Activated naive CD8-positive, alpha-beta T cell treated with anti-CD3 and anti-CD28 coated beads, Interleukin-2, amount 10 ng/mL, durations not matched to agents 7 days and 5 days (primary cell): ENCODE measurements at regions not wholly inside any gene's neighbourhood (a gene's known extent, or its start where the extent isn't known, plus 50 kb on each side); places are given as distances from the start of the nearest gene placed in this dataset.
A peak's percentile ranks its signal among the peaks of the same experiment; 100 is the strongest.
"Not testable (repeated sequence)": the region's sequence is repeated elsewhere in the genome, so short reads cannot be mapped to it uniquely, and the experiment has no call there.

Experiments
- ATAC-seq: fragments of 150-1000 bp; cut with Tn5 transposase; one replicate; pipeline ENCODE4 v1.10.0; 2021; ENCODE audit warnings: low read depth, moderate library complexity
- POLR2A ChIA-PET: fragments of 350-600 bp; sonication (Branson Sonifier 250); formaldehyde crosslinking; loops from one replicate; lab custom pipeline; 2021; ENCODE audit warnings: antibody characterized with exemption; lab: Charles Lee
- DNase-seq: peaks from one replicate; pipeline ENCODE4 v3.0.0; 2021
- H3K27ac Mint-ChIP-seq: one replicate; pipeline ENCODE4 v1.8.0; 2022; ENCODE audit warnings: mild to moderate bottlenecking, mixed read lengths
- H3K27me3 Mint-ChIP-seq: one replicate; pipeline ENCODE4 v1.8.0; 2022; ENCODE audit warnings: mild to moderate bottlenecking, moderate library complexity, mixed read lengths
- H3K36me3 Mint-ChIP-seq: one replicate; pipeline ENCODE4 v1.8.0; 2021; ENCODE audit warnings: mild to moderate bottlenecking, mixed read lengths
- H3K4me1 Mint-ChIP-seq: one replicate; pipeline ENCODE4 v1.8.0; 2021; ENCODE audit warnings: mixed read lengths
- H3K4me3 Mint-ChIP-seq: one replicate; pipeline ENCODE4 v1.8.0; 2022; ENCODE audit warnings: mild to moderate bottlenecking, moderate library complexity, mixed read lengths
- H3K9me3 Mint-ChIP-seq: one replicate; pipeline ENCODE4 v1.8.0; 2021; ENCODE audit warnings: mixed read lengths

DNA sequence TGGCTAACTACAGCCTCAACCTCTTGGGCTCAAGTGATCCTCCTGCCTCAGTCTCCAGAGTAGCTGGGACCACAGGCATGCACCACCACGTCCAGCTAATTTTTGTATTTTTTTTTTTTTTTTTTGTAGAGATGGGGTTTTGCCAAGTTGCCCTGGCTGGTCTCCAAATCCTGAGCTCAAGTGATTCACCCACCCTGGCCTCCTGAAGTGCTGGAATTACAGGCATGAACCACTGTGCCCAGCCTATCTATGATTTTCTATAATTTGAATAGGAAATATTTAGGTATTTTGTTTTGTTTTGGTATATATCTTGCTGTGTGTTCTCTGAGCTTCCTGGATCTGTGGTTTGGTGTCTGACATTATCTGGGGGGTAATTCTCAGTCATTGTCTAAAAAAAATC lies 146.3 kb upstream of the OR4E1 start:
- H3K4me3 Mint-ChIP-seq, H3K4me1 Mint-ChIP-seq, DNase-seq, ATAC-seq, H3K27ac Mint-ChIP-seq, H3K36me3 Mint-ChIP-seq, POLR2A ChIA-PET: not testable (repeated sequence)
- Mint-ChIP-seq H3K27me3 (peaks cover 13% of the 10 kb centered on the region), H3K9me3 (peaks cover 17% of the 10 kb centered on the region)

DNA sequence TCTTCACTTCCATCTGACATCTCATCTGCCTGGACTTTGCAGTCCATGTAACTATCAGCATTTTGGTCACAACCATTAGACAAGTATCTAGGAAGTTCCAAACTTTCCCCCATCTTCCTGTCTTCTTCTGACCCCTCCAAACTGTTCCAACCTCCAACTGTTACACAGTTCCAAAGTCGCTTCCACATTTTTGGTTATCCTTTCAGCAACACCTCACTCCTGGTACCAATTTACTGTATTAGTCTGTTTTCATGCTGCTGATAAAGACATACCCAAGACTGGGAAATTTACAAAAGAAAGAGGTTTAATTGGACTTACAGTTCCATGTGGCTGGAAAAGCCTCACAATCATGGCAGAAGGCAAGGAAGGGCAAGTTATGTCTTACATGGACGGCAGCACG lies 143.4 kb upstream of the OR4E1 start:
- not testable (repeated sequence) for ATAC-seq
- peaks cover 16% of the 10 kb centered on the region for H3K27me3 Mint-ChIP-seq

DNA sequence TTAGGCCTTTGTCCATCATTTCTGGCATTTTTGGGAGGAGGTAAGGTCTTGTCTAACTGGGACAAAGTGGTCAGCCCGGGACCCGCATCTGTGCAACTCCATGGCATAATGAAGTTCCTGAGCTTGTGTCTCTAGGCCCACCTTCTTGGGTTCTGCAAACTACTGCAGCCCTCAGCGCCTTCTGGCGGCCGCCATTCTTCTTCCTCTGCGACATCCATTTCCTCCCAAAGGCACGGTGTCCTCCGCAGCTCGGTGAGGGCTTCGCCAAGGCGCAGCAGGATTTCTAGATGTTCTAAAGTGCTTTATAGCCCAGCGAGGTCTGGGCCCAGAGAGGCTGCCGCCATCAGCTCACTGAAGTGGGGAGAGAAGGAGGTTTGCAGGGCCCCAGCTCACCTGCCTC lies 134.4 kb upstream of the OR4E1 start:
- POLR2A ChIA-PET, result no interaction called here
- Mint-ChIP-seq H3K27ac (no peak overlapping the region), H3K4me3 (no peak overlapping the region), H3K36me3 (no peaks in the 10 kb centered on the region), H3K9me3 (peaks cover 2% of the 10 kb centered on the region), H3K4me1 (no peaks in the 10 kb centered on the region), H3K27me3 (peaks cover 20% of the 10 kb centered on the region)
- no peak for ATAC-seq
- no peak for DNase-seq

More for the DNA sequence above, 143.4 kb upstream of the OR4E1 start:
- DNase-seq, H3K27ac Mint-ChIP-seq, H3K4me1 Mint-ChIP-seq, H3K36me3 Mint-ChIP-seq, H3K4me3 Mint-ChIP-seq, POLR2A ChIA-PET: not testable (repeated sequence)
- peaks cover 18% of the 10 kb centered on the region for H3K9me3 Mint-ChIP-seq

DNA sequence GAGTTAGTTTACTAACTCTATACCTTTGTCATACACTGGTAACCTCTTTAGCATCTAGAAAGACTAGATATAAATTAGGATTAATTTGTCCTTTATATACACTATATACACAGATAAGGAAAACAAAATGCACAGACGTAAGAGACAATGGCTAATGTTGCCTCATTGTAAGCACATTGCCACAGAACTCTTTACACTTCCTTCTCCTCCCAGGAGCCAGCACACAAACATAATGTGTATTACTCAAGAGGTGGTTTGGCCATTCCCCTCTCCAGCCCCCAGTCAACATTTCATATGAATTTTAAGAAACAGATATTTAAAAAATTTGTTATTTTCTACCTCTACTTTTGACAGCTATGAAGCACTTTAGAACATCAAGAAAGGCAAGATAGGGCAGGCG lies 131.4 kb upstream of the OR4E1 start:
- no peak overlapping the region for H3K4me3 Mint-ChIP-seq
- no peak for ATAC-seq
- peaks cover 9% of the 10 kb centered on the region for H3K27me3 Mint-ChIP-seq
- no peak for DNase-seq
- no peak overlapping the region for H3K27ac Mint-ChIP-seq
- POLR2A ChIA-PET, result no interaction called here
- no peaks in the 10 kb centered on the region for H3K4me1 Mint-ChIP-seq
- H3K36me3 Mint-ChIP-seq, result no peaks in the 10 kb centered on the region
- H3K9me3 Mint-ChIP-seq, result peaks cover 2% of the 10 kb centered on the region

DNA sequence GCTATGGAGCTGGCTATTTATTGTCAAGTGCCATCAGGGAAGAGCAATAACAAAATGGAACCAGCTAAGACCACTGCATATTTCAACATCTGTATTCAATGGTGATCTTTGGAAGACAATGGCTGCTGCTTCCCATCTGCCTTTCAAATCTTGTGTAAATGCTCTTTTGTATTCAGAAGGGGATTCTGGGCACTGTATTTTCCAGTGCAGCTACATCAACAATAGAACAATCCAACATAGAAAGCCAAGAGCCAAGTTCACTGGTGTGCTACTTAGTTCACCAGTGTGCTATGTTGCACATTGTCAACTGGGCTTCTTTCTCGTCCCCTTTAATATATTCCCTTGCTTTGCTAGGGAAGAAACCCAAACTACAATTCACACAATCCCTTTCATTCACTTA lies 128.8 kb upstream of the OR4E1 start:
- ATAC-seq (no peak), DNase-seq (no peak)
- POLR2A ChIA-PET, result no interaction called here
- Mint-ChIP-seq H3K9me3 (peaks cover 2% of the 10 kb centered on the region), H3K27ac (no peak overlapping the region), H3K27me3 (peaks cover 6% of the 10 kb centered on the region), H3K36me3 (peaks cover 2% of the 10 kb centered on the region), H3K4me1 (no peaks in the 10 kb centered on the region), H3K4me3 (no peak overlapping the region)

DNA sequence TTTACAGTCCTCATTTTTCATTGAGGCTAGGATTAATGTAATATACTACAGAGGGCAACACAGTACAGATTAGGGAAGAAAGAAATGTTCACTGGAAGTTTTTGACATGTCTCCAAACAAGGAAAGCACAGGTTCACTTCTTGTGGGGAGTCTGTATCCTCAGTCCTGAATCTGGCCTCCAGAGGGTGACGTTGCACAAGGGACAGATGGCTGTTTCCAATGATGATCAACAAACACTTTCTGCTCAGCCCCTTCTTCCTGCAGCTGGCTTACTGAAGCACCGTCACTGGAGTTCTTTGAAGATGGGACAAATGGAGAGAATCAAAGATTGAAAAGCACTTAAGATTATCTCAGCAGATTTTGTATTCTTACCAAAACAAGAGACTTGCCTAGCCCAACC lies 123.3 kb upstream of the OR4E1 start:
- no peak for DNase-seq
- Mint-ChIP-seq H3K9me3 (peaks cover 7% of the 10 kb centered on the region), H3K4me3 (peak overlapping the region; percentile 39), H3K27ac (peak overlapping the region; percentile 19), H3K36me3 (peaks cover 7% of the 10 kb centered on the region), H3K27me3 (peaks cover 6% of the 10 kb centered on the region), H3K4me1 (no peaks in the 10 kb centered on the region)
- POLR2A ChIA-PET, result no interaction called here
- no peak for ATAC-seq

DNA sequence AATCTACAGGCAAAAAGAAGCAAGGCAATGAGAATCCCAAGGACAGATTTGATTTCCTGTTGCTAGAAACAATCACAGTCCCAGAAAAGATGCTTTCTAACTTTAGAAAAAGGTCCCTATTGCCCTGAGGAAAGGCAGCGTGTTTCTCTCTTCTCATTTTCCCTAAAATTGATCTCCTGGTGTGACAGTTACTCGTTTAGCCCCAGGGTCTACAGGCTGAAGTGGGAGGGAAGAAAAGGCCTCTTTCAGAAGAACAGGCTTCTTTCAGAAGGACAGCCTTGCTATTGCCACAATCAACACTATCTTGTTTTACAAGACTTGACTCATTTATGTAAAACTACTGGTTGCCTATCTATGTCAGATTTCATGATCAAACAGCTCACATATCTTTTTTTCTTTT lies 121.8 kb upstream of the OR4E1 start:
- Mint-ChIP-seq H3K4me1 (no peaks in the 10 kb centered on the region), H3K9me3 (peaks cover 7% of the 10 kb centered on the region), H3K36me3 (peaks cover 7% of the 10 kb centered on the region), H3K27me3 (peaks cover 5% of the 10 kb centered on the region), H3K4me3 (no peak overlapping the region), H3K27ac (no peak overlapping the region)
- no peak for ATAC-seq
- no peak for DNase-seq
- POLR2A ChIA-PET, result no interaction called here

DNA sequence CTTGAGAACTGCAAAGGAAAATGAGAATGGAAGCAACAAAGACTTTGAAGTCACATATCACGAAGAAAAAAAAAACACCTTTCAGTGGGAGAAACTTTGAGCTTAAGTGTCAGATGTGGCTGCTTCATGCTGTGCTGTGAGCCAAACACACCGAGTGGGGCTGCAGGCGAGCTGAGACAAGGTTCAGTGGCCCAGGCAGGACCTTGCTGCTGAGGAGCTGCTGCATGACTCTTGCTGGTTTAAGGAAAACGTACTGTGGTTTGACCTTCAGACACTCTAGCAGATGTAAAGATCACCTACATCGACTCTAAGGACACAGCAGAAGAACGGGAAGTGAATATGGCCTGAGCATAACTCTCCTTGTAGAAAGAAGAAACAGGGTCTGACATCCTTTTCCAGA lies 118.1 kb upstream of the OR4E1 start:
- ATAC-seq (peak; percentile 22), DNase-seq (no peak)
- Mint-ChIP-seq H3K36me3 (peaks cover 5% of the 10 kb centered on the region), H3K4me3 (no peak overlapping the region), H3K9me3 (peaks cover 11% of the 10 kb centered on the region), H3K27ac (no peak overlapping the region), H3K4me1 (no peaks in the 10 kb centered on the region), H3K27me3 (peaks cover 7% of the 10 kb centered on the region)
- POLR2A ChIA-PET, result interaction anchor here (0.6 kb wide), 1 partner anchor 1066 kb away, joined by 3 read pairs; no protein-coding TSS in a partner anchor

DNA sequence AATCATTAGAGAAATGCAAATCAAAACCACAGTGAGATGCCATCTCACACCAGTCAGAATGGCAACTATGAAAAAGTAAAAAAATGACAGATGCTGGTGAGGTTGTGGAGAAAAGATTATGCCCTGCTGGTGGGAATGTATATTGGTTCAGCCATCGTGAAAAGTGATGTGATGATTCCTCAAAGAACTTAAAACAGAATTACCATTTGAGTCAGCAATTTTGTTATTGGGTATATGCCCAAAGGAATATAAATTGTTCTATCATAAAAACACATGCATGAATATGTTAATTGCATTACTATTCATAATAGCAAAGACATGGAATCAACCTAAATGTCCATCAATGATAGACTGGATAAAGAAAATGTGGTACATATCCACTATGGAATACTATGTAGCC lies 115.1 kb upstream of the OR4E1 start:
- H3K36me3 Mint-ChIP-seq, H3K9me3 Mint-ChIP-seq, H3K4me1 Mint-ChIP-seq, DNase-seq, POLR2A ChIA-PET, H3K27me3 Mint-ChIP-seq, ATAC-seq, H3K27ac Mint-ChIP-seq, H3K4me3 Mint-ChIP-seq: not testable (repeated sequence)

DNA sequence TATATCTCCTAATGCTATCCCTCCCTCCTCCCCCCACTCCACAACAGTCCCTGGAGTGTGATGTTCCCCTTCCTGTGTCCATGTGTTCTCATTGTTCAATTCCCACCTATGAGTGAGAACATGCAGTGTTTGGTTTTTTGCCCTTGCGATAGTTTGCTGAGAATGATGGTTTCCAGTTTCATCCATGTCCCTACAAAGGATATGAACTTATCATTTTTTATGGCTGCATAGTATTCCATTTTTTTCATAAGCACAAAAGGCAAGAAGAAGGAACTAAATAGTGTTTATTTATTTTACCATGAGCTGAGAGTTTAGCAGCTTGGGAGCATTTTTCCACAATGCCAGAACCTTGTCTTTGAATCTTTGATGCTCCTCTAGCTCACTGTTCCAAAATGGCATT lies 113.6 kb upstream of the OR4E1 start:
- H3K27me3 Mint-ChIP-seq, POLR2A ChIA-PET, DNase-seq, H3K4me3 Mint-ChIP-seq, H3K36me3 Mint-ChIP-seq, ATAC-seq, H3K9me3 Mint-ChIP-seq, H3K27ac Mint-ChIP-seq, H3K4me1 Mint-ChIP-seq: not testable (repeated sequence)

DNA sequence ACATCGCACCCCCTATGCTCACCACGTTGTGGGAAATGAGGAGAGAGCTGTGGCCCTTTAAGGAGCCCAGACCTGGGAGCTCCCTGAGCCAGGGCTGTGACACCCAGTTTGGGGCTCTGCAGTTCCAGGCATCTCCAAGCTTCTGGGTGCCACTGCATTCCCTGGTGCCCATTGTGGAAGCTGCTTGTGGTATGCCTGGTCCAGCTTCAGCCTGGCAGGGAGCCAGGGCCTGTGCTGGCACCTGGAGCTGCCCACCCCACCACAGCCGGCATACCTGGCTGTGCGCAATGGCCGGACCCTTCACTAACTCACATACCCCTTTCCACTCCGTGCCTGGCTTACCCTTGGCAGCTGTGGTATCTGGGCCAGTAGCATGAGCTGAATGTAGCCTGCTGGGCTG lies 107.9 kb upstream of the OR4E1 start:
- no peak overlapping the region for H3K27ac Mint-ChIP-seq
- POLR2A ChIA-PET, result no interaction called here
- ATAC-seq, result no peak
- H3K4me1 Mint-ChIP-seq, result no peaks in the 10 kb centered on the region
- no peaks in the 10 kb centered on the region for H3K9me3 Mint-ChIP-seq
- DNase-seq, result no peak
- H3K27me3 Mint-ChIP-seq, result peaks cover 8% of the 10 kb centered on the region
- H3K36me3 Mint-ChIP-seq, result no peaks in the 10 kb centered on the region
- H3K4me3 Mint-ChIP-seq, result no peak overlapping the region

DNA sequence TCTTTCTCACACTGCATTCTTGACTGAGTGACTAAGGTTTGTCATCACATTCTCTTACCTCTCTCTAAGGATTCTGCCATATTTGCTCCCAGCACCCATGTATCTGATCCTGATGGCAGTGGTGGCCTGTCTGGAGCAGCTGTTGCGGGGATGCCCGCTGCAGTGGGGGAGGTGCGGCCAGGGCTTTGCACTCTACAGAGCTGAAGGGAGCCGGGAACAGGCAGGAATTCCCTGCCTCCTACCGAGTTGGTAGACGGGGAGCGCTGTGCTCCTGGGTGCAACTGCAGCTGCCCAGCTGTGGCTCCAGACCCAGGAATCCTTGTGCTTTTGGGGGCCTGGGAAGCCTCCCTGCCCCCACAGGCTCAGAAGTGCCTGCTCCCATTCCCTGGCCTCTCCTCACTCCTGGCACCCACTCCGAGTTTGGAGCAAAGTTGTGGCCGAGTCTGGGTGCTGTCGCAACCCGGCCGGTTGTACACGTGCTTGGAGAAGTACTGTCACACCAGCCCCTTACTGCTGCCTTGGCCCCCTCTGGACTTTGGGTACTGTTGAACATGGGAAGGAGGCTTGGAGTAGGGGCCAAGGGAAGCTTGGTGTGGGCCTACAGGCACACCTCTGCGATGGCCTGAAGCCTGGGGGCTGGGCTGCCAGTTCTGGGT lies 106.9 kb upstream of the OR4E1 start:
- H3K27me3 Mint-ChIP-seq, result peaks cover 4% of the 10 kb centered on the region
- H3K4me1 Mint-ChIP-seq, result no peaks in the 10 kb centered on the region
- POLR2A ChIA-PET, result no interaction called here
- ATAC-seq (no peak), DNase-seq (no peak)
- no peaks in the 10 kb centered on the region for H3K36me3 Mint-ChIP-seq
- H3K4me3 Mint-ChIP-seq, result no peak overlapping the region
- no peak overlapping the region for H3K27ac Mint-ChIP-seq
- no peaks in the 10 kb centered on the region for H3K9me3 Mint-ChIP-seq

DNA sequence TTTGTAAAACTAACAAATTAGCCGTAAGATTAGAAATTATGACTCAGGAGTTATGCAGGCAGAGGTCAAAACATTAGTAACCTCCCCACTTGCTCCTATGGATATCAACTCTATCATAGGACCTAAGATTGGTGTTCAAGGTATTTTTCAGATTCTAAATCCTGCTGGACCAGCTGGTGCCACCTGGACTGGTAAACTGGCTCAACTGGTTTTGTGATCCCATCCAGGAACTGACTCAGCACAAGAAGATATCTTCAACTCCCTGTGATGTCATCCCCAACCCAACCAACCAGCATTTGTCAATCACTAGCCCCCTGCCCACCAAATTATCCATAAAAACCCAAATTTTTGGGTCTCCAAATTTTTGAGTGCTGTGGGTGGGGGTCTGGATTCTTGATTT lies 98.1 kb upstream of the OR4E1 start:
- peaks cover 17% of the 10 kb centered on the region for H3K27me3 Mint-ChIP-seq
- no peak overlapping the region for H3K27ac Mint-ChIP-seq
- no peaks in the 10 kb centered on the region for H3K9me3 Mint-ChIP-seq
- H3K4me3 Mint-ChIP-seq, result no peak overlapping the region
- POLR2A ChIA-PET, result interaction anchor here (0.6 kb wide), 1 partner anchor 756 kb away, joined by 5 read pairs; no protein-coding TSS in a partner anchor
- no peaks in the 10 kb centered on the region for H3K36me3 Mint-ChIP-seq
- DNase-seq, result no peak
- no peak for ATAC-seq
- H3K4me1 Mint-ChIP-seq, result peaks cover 6% of the 10 kb centered on the region

DNA sequence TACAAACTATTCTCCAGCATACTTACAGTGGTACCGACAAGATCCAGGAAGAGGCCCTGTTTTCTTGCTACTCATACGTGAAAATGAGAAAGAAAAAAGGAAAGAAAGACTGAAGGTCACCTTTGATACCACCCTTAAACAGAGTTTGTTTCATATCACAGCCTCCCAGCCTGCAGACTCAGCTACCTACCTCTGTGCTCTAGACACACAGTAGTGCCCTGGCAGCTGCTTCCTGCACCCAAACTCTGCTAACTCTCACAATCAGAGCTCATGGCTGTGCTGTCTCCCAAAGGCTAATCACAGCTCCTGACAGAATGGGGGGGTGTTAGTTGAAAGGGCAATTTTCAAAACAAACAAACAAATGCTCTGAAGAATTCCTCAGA lies 95.2 kb upstream of the OR4E1 start:
- no peaks in the 10 kb centered on the region for H3K36me3 Mint-ChIP-seq
- H3K4me3 Mint-ChIP-seq, result peak overlapping the region; percentile 70
- POLR2A ChIA-PET, result no interaction called here
- peaks cover 6% of the 10 kb centered on the region for H3K4me1 Mint-ChIP-seq
- ATAC-seq, result peak; percentile 41
- peak overlapping the region; percentile 68 for H3K27ac Mint-ChIP-seq
- H3K9me3 Mint-ChIP-seq, result peaks cover 1% of the 10 kb centered on the region
- no peak for DNase-seq
- H3K27me3 Mint-ChIP-seq, result peaks cover 12% of the 10 kb centered on the region
